HEK293T (cell line): ENCODE measurements at regions not wholly inside any gene's neighbourhood (a gene's known extent, or its start where the extent isn't known, plus 50 kb on each side); places are given as distances from the start of the nearest gene placed in this dataset.

Source experiments
- CTCF ChIA-PET: fragments of 350-600 bp; formaldehyde crosslinking; extraction: SDS; loops from one replicate; lab custom pipeline; 2021; ENCODE audit warnings: antibody characterized with exemption, inconsistent platforms; lab: Yijun Ruan, JAX
- POLR2A ChIA-PET: fragments of 350-600 bp; formaldehyde crosslinking; extraction: SDS; loops from one replicate; lab custom pipeline; 2020; ENCODE audit warnings: antibody characterized with exemption, inconsistent platforms; lab: Yijun Ruan, JAX
- DNase-seq: peaks from one replicate; pipeline ENCODE4 v3.0.0; 2012; ENCODE audit warnings: mixed read lengths; ENCODE audit errors: extremely low spot score
- ARNT ChIP-seq: fragments of 450-650 bp; IDR thresholded peaks from 2 replicates; pipeline ENCODE4 v1.6.1; 2017; ENCODE audit warnings: mild to moderate bottlenecking
- BHLHE40 ChIP-seq: fragments of 450-650 bp; IDR thresholded peaks from 2 replicates; pipeline ENCODE4 v1.6.1; 2016; ENCODE audit warnings: mild to moderate bottlenecking, moderate library complexity, borderline replicate concordance
- CTBP1 ChIP-seq: fragments of 450-650 bp; IDR thresholded peaks from 2 replicates; pipeline ENCODE4 v1.6.1; 2016; ENCODE audit warnings: borderline replicate concordance
- ELF4 ChIP-seq: fragments of 450-650 bp; IDR thresholded peaks from 2 replicates; pipeline ENCODE4 v1.6.1; 2017; ENCODE audit warnings: antibody characterized with exemption
- FOXA1 ChIP-seq: fragments of 450-650 bp; IDR thresholded peaks from 2 replicates; pipeline ENCODE4 v1.6.1; 2016; ENCODE audit warnings: mild to moderate bottlenecking
- FOXK2 ChIP-seq: fragments of 450-650 bp; IDR thresholded peaks from 2 replicates; pipeline ENCODE4 v1.6.1; 2016; ENCODE audit warnings: mild to moderate bottlenecking
- FOXM1 ChIP-seq: fragments of 450-650 bp; IDR thresholded peaks from 2 replicates; pipeline ENCODE4 v1.6.1; 2017; ENCODE audit warnings: mild to moderate bottlenecking, borderline replicate concordance
- HDGF ChIP-seq: fragments of 450-650 bp; IDR thresholded peaks from 2 replicates; pipeline ENCODE4 v1.6.1; 2017; ENCODE audit warnings: antibody characterized with exemption, borderline replicate concordance
- L3MBTL2 ChIP-seq: fragments of 450-650 bp; conservative IDR thresholded peaks from 2 replicates; pipeline ENCODE4 v1.6.1; 2016; ENCODE audit warnings: mild to moderate bottlenecking
- LEF1 ChIP-seq: fragments of 450-650 bp; IDR thresholded peaks from 2 replicates; pipeline ENCODE4 v1.6.1; 2017; ENCODE audit warnings: mild to moderate bottlenecking, borderline replicate concordance
- NFRKB ChIP-seq: fragments of 450-650 bp; IDR thresholded peaks from 2 replicates; pipeline ENCODE4 v1.6.1; 2016; ENCODE audit warnings: mild to moderate bottlenecking, moderate library complexity
- SP1 ChIP-seq: fragments of 450-650 bp; IDR thresholded peaks from 2 replicates; pipeline ENCODE4 v1.6.1; 2017
- SUZ12 ChIP-seq: fragments of 450-650 bp; IDR thresholded peaks from 2 replicates; pipeline ENCODE4 v1.6.1; 2016; ENCODE audit warnings: mild to moderate bottlenecking
- TARDBP ChIP-seq: fragments of 450-650 bp; IDR thresholded peaks from 2 replicates; pipeline ENCODE4 v1.6.1; 2016
- ZNF384 ChIP-seq: fragments of 450-650 bp; IDR thresholded peaks from 2 replicates; pipeline ENCODE4 v1.6.1; 2016
- TF ChIP-seq, protein P1 (sequence below): fragments of 450-650 bp; IDR thresholded peaks from 2 replicates; pipeline ENCODE4 v1.6.1; 2016

DNA sequence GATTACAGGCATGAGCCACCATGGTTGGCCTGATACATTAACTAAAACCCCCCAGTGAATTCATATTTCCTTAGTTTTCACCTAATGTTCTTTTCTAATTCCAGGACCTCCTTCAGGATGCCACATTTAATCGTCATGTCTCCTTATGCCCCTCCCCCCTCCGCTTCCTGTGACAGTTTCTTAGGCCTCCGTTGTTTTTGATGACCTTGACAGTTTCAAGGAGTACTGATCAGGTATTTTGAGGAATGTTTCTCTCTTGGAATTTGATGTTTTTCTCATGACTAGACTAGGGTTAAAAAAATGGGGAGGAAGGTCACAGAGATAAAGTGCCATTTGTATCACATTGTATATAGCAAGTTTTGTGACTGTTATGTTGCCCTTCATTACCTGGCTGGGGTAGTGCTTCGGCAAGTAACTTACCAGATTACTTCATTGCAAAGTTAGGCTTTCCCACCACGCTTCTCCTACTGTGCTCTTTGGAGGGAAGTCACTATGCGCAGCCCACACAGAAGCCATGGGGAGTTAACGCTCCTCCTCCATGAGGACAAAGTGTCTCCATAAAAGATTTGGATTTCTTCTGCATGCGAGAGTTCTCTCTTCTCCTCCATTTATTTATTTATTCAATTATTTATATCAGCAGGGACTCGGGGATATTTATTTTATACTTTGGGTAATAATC lies 99.5 kb downstream of the NCR2 start:
- CTCF ChIA-PET, result interaction anchor here (0.6 to 1.1 kb wide), 2 partner anchors 10 to 41 kb away, joined by 3 read pairs; no protein-coding TSS in a partner anchor
- no peak for DNase-seq
- no peak for TF ChIP-seq SP1
- TF ChIP-seq LEF1, result no peak
- no peak for TF ChIP-seq NFRKB
- TF ChIP-seq, protein P1, sequence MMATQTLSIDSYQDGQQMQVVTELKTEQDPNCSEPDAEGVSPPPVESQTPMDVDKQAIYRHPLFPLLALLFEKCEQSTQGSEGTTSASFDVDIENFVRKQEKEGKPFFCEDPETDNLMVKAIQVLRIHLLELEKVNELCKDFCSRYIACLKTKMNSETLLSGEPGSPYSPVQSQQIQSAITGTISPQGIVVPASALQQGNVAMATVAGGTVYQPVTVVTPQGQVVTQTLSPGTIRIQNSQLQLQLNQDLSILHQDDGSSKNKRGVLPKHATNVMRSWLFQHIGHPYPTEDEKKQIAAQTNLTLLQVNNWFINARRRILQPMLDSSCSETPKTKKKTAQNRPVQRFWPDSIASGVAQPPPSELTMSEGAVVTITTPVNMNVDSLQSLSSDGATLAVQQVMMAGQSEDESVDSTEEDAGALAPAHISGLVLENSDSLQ, result no peak
- TF ChIP-seq SUZ12, result no peak
- no peak for TF ChIP-seq ARNT
- TF ChIP-seq CTBP1, result no peak
- TF ChIP-seq HDGF, result no peak
- no peak for TF ChIP-seq ZNF384
- no peak for TF ChIP-seq FOXM1
- TF ChIP-seq FOXK2, result no peak
- TF ChIP-seq FOXA1, result no peak
- TF ChIP-seq BHLHE40, result no peak
- TF ChIP-seq L3MBTL2, result no peak
- no peak for TF ChIP-seq ELF4
- no peak for TF ChIP-seq TARDBP
- POLR2A ChIA-PET, result no interaction called here

DNA sequence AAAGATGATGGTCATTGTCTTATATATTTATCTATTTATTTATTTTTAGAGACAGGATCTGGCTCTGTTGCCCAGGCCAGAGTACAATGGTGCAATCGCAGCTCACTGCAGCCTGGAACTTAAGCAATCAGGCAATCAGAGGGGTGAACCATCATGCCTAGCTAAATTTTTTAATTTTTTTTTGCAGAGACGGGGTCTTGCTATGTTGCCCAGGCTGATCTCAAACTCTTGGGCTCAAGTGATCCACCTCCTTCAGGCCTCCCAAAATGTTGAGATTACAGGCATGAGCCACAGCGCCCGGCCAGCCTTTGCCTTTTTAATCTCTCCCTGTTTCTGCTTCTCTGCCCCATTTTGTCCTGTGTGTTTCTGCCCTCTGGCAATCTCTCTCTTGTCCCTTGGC lies 102.2 kb downstream of the NCR2 start:
- TF ChIP-seq TARDBP (no peak), ZNF384 (no peak), ELF4 (no peak), CTBP1 (no peak), FOXA1 (no peak), SP1 (no peak), HDGF (no peak), L3MBTL2 (no peak)
- TF ChIP-seq, protein P1, result no peak
- CTCF ChIA-PET, result interaction anchor here (0.7 kb wide), 1 partner anchor 67 kb away, joined by 8 read pairs; no protein-coding TSS in a partner anchor
- no peak for DNase-seq
- POLR2A ChIA-PET, result no interaction called here

DNA sequence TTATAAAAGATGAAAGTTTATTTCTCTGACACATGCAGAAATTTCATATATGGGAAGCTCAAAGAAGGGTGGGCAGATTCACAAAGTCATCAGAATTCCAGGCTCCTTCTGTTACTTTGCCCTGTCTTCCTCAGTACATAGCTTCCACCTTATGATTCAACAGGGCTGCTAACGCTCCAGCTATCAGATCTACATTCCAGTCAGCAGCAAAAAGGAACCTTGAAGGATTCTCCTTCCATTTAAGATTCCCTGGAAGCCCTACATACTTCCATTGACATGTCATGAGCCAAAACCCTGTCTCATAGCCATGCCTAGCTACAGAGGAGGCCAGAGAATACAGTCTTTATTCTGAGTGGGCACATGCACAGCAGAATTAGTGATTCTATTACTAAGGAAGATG lies 103.3 kb downstream of the NCR2 start:
- POLR2A ChIA-PET, result no interaction called here
- no peak for DNase-seq
- CTCF ChIA-PET, result no interaction called here
- no peak for TF ChIP-seq HDGF
- no peak for TF ChIP-seq CTBP1
- no peak for TF ChIP-seq LEF1
- TF ChIP-seq NFRKB, result no peak
- no peak for TF ChIP-seq BHLHE40
- TF ChIP-seq L3MBTL2, result no peak
- TF ChIP-seq SP1, result no peak
- no peak for TF ChIP-seq ARNT
- TF ChIP-seq SUZ12, result no peak
- TF ChIP-seq, protein P1, result no peak

DNA sequence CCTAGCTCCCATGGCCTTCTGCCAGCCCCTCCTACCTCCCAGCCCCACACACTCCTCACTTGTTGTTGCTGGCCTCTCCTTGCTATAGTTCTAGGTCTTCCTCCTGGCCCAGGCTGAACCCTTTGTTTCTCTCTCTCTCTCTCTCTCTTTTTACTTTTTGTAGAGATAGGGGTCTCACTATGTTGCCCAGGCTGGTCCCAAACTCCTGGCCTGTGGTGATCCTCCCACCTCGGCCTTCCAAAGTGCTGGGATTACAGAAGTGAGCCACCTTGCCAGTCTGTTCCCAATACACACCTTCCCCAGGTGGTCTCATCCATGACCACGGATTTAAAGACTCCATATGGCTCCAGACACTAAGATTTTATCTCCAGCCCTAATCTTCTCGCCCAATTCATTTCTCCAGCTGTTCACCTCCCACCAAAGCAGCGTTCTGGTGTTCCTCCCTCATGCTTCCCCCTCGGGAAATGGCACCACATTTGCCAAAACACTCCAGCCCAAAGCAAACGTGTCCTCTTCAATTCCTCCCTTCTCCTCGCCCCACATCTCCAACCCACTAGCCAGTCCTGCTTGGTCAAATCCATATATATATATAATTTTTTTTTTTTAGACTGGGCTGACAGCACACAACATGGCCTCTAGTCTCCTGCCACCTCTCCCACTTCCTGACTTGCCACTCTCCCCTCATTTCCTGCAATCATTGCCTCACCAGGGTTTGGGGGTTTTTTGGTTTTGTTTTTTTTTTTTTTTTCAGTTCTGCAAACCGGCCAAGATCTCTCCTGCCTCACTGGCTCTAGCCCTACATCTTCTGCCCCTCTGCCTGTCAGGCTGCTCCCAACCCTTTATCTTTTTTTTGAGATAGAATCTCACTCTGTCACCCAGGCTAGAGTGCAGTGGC lies 104.4 kb downstream of the NCR2 start:
- TF ChIP-seq FOXM1, result no peak
- no peak for TF ChIP-seq TARDBP
- no peak for TF ChIP-seq SP1
- no peak for TF ChIP-seq NFRKB
- TF ChIP-seq L3MBTL2, result no peak
- no peak for TF ChIP-seq FOXK2
- TF ChIP-seq FOXA1, result no peak
- no peak for DNase-seq
- POLR2A ChIA-PET, result no interaction called here
- CTCF ChIA-PET, result no interaction called here

DNA sequence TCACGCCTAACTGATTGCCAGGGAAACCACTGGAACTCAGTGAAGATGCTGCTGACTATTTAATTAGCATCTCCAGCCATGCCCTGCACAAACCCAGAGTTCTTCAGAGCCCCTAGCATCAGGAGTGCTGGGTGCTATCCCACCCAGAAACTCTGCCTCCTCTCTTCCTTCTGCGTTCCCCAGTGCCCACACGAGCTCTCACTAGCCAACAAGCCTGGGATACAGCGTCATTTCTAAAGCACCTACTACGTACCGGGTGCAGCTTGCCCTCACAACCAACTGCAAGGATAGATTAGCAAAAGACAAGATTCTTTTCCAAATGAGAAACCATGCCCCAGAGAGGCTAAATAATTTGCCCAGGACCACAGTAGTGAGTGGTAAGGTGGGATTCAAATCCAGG lies 105.2 kb upstream of the FOXP4 start:
- POLR2A ChIA-PET, result no interaction called here
- CTCF ChIA-PET, result no interaction called here
- TF ChIP-seq ZNF384 (no peak), ELF4 (no peak), FOXA1 (no peak), FOXM1 (no peak), LEF1 (no peak), NFRKB (no peak), HDGF (no peak), BHLHE40 (no peak), SP1 (no peak), SUZ12 (no peak), CTBP1 (no peak), ARNT (no peak)
- TF ChIP-seq, protein P1, result no peak
- no peak for DNase-seq
